GM12878 (cell line): ENCODE measurements at regions not wholly inside any gene's neighbourhood (a gene's known extent, or its start where the extent isn't known, plus 50 kb on each side); places are given as distances from the start of the nearest gene placed in this dataset.

ENCODE experiments used
- ATAC-seq: fragments of 200-7000 bp; cut with Tn5 transposase; 3 replicates; pipeline ENCODE4 v1.9.1; 2020; ENCODE audit warnings: mild to moderate bottlenecking, moderate library complexity
- BruUV-seq: library from RNA; stranded (reverse); fragments of 400-500 nt; replicated peaks from 2 replicates; lab custom pipeline; 2021; lab: Mats Ljungman, UMichigan
- CTCF ChIA-PET: fragments of 300-600 bp; sonication (Branson Sonifier 250); formaldehyde crosslinking; extraction: SDS; loops from one replicate; lab custom pipeline; 2021; ENCODE audit warnings: inconsistent platforms; lab: Yijun Ruan, JAX
- POLR2A ChIA-PET: fragments of 350-600 bp; formaldehyde crosslinking; extraction: SDS; loops from one replicate; lab custom pipeline; 2021; ENCODE audit warnings: inconsistent platforms; lab: Charles Lee
- RAD21 ChIA-PET: fragments of 300-600 bp; sonication (Branson Sonifier 250); formaldehyde crosslinking; loops from one replicate; lab custom pipeline; 2023; ENCODE audit warnings: antibody characterized with exemption; ENCODE audit not compliant: unreplicated experiment; lab: Charles Lee
- SMC1A ChIA-PET: fragments of 300-600 bp; sonication (Branson Sonifier 250); formaldehyde crosslinking; loops from one replicate; lab custom pipeline; 2023; ENCODE audit not compliant: unreplicated experiment, uncharacterized antibody; lab: Charles Lee
- DNase-seq: peaks from one replicate; pipeline ENCODE4 v3.0.0-alpha.2; 2011; ENCODE audit warnings: low read depth, low spot score
- FAIRE-seq: peaks from 3 replicates; lab custom pipeline; 2011; peaks lifted over from hg19 to GRCh38; lab: Jason Lieb, UNC
- H2AFZ ChIP-seq: 2 replicates; pipeline ENCODE4 v1.6.0; 2011; ENCODE audit warnings: low read depth, low read length, control low read depth; ENCODE audit not compliant: control insufficient read depth
- H3K27ac ChIP-seq: 2 replicates; pipeline ENCODE4 v1.5.1; 2011; ENCODE audit warnings: control low read depth; ENCODE audit not compliant: control insufficient read depth, insufficient read depth
- H3K27me3 ChIP-seq, 2 experiments: replicated peaks in 1 of 2; 2 replicates each; pipeline versions ENCODE4 v1.6.0 to v1.6.1; 2011; ENCODE audit warnings: low read length in 1 of 2; ENCODE audit not compliant: control insufficient read depth in 2 of 2, insufficient read depth in 2 of 2
- H3K36me3 ChIP-seq, 2 experiments: 2 replicates each; pipeline ENCODE4 v1.5.1; 2011; ENCODE audit warnings: low read length in 1 of 2; ENCODE audit not compliant: control insufficient read depth in 2 of 2, insufficient read depth in 2 of 2
- H3K4me1 ChIP-seq: 2 replicates; pipeline ENCODE4 v1.6.1; 2011; ENCODE audit warnings: mild to moderate bottlenecking, low read length, moderate library complexity, mixed read lengths; ENCODE audit not compliant: control insufficient read depth, insufficient read depth
- H3K4me2 ChIP-seq: 2 replicates; pipeline ENCODE4 v1.6.0; 2011; ENCODE audit warnings: control low read depth; ENCODE audit not compliant: control insufficient read depth, insufficient read depth
- H3K4me3 ChIP-seq: fragments of 200-600 bp; sonication (generic); 2 replicates; pipeline ENCODE4 v1.5.1; 2016
- H3K79me2 ChIP-seq: 2 replicates; pipeline ENCODE4 v1.6.0; 2011; ENCODE audit warnings: low read length; ENCODE audit not compliant: control insufficient read depth, insufficient read depth
- H3K9ac ChIP-seq: 2 replicates; pipeline ENCODE4 v1.8.0; 2011; ENCODE audit warnings: low read length, control low read depth, mixed read lengths; ENCODE audit not compliant: control insufficient read depth, insufficient read depth
- H3K9me3 ChIP-seq: replicated peaks from 3 replicates; pipeline ENCODE4 v1.5.1; 2011; ENCODE audit warnings: mild to moderate bottlenecking, low read length; ENCODE audit not compliant: control insufficient read depth, insufficient read depth
- H4K20me1 ChIP-seq: 2 replicates; pipeline ENCODE4 v1.6.0; 2011; ENCODE audit not compliant: control insufficient read depth, insufficient read depth
- BMI1 ChIP-seq: fragments of 450-650 bp; IDR thresholded peaks from 2 replicates; pipeline ENCODE4 v1.6.1; 2016; ENCODE audit warnings: mild to moderate bottlenecking, moderate library complexity, borderline replicate concordance
- CHD1 ChIP-seq: IDR thresholded peaks from 2 replicates; pipeline ENCODE4 v1.6.1; 2012; ENCODE audit warnings: low read depth, low read length, improper control_type of control experiment
- FOXK2 ChIP-seq: fragments of 450-650 bp; IDR thresholded peaks from 2 replicates; pipeline ENCODE4 v1.6.1; 2017; ENCODE audit warnings: mild to moderate bottlenecking, moderate library complexity
- KAT2A ChIP-seq: conservative IDR thresholded peaks from 2 replicates; pipeline ENCODE4 v1.6.1; 2011; ENCODE audit warnings: low read depth, low read length; ENCODE audit not compliant: control insufficient read depth
- NFIC ChIP-seq: IDR thresholded peaks from 2 replicates; pipeline ENCODE4 v1.6.1; 2012; ENCODE audit warnings: low read depth, mild to moderate bottlenecking, inconsistent platforms, low read length, moderate library complexity
- POLR2A ChIP-seq: IDR thresholded peaks from 2 replicates; pipeline ENCODE4 v1.6.1; 2011; ENCODE audit warnings: low read depth, mild to moderate bottlenecking, low read length
- RAD51 ChIP-seq: fragments of 450-650 bp; IDR thresholded peaks from 2 replicates; pipeline ENCODE4 v1.6.1; 2016; ENCODE audit warnings: moderate library complexity, mild to moderate bottlenecking, inconsistent platforms
- SMC3 ChIP-seq: IDR thresholded peaks from 2 replicates; pipeline ENCODE4 v1.6.1; 2011; ENCODE audit warnings: low read length, improper control_type of control experiment, borderline replicate concordance
- SPI1 ChIP-seq: IDR thresholded peaks from 2 replicates; pipeline ENCODE4 v1.6.1; 2011; ENCODE audit warnings: low read depth, mild to moderate bottlenecking, low read length, moderate library complexity, borderline replicate concordance; ENCODE audit not compliant: insufficient read depth
- TCF12 ChIP-seq: IDR thresholded peaks from 2 replicates; pipeline ENCODE4 v1.6.1; 2011; ENCODE audit warnings: low read depth, mild to moderate bottlenecking, low read length
- WGBS: methylation state at CpG from one replicate; pipeline ENCODE4 v1.1.6; 2016; ENCODE audit warnings: low lambda C conversion rate; ENCODE audit not compliant: insufficient replicate concordance, insufficient coverage; ENCODE audit errors: missing lambda C conversion rate; 5-methylcytosine and 5-hydroxymethylcytosine counted together
- in situ Hi-C: fragments of 300-500 bp; cut with MboI; formaldehyde crosslinking; loops from 9 replicates; pipeline ENCODE4 v1.14.3; 2018; ENCODE audit warnings: mixed read lengths
- intact Hi-C: fragments of 100-400 bp; cut with micrococcal nuclease; formaldehyde crosslinking; loops from one replicate; pipeline ENCODE4 v1.14.2; 2022; ENCODE audit not compliant: unreplicated experiment
- TF ChIP-seq, protein P1 (sequence below): fragments of 450-650 bp; formaldehyde crosslinking; IDR thresholded peaks from 2 replicates; pipeline ENCODE4 v1.5.0; 2022; ENCODE audit warnings: mild to moderate bottlenecking, missing genetic modification characterization
- TF ChIP-seq, protein P2 (sequence below): fragments of 450-650 bp; IDR thresholded peaks from 2 replicates; pipeline ENCODE4 v1.6.1; 2016; ENCODE audit warnings: mild to moderate bottlenecking, moderate library complexity, borderline replicate concordance
- TF ChIP-seq, protein P3 (sequence below): fragments of 450-650 bp; IDR thresholded peaks from 2 replicates; pipeline ENCODE4 v1.6.1; 2017; ENCODE audit warnings: mild to moderate bottlenecking, low read depth, inconsistent platforms; ENCODE audit not compliant: poor library complexity, severe bottlenecking
- TF ChIP-seq, protein P4 (sequence below): fragments of 450-650 bp; IDR thresholded peaks from 2 replicates; pipeline ENCODE4 v1.6.1; 2014; ENCODE audit warnings: mild to moderate bottlenecking

DNA sequence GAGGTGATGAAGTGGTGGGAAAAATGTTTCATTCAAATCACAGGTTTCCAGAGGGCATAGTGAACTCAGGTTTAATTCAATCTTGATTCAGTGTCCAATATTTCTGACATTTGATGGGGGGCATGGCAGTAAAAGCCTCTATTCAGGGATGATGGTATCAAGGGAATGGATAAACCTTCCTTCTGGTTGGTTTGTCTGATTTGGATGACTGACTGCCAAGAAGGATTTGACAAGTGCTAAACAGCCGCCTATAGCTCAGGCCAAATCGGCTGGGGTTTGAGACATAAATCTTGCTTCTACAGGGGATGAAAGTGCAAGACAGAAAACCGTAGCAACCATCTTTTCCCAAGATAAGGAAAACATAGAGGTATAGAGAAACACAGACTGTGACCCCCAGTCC is 121.8 kb upstream of the C11orf87 start:
- ChIA-PET CTCF (no interaction called here), POLR2A (no interaction called here), RAD21 (no interaction called here), SMC1A (interaction anchor here (0.6 kb wide), 1 partner anchor 296 kb away, joined by 4 read pairs; no protein-coding TSS in a partner anchor)
- H3K27ac ChIP-seq = no peak overlapping the region
- 33% methylated on average over 3 of the region's 3 CpGs for WGBS
- DNase-seq (no peak), FAIRE-seq (no peak), ATAC-seq (no peak)
- no peaks in the 10 kb centered on the region for H3K27me3 ChIP-seq
- no TSS peak for BruUV-seq
- H3K79me2 ChIP-seq = no peaks in the 10 kb centered on the region
- no peak overlapping the region for H3K4me3 ChIP-seq
- no peak overlapping the region for H3K4me2 ChIP-seq
- in situ Hi-C loops (no loop called here), intact Hi-C loops (no loop called here)
- H4K20me1 ChIP-seq = no peaks in the 10 kb centered on the region
- no peaks in the 10 kb centered on the region for H3K36me3 ChIP-seq
- no peaks in the 10 kb centered on the region for H3K9me3 ChIP-seq
- H3K9ac ChIP-seq = no peak overlapping the region
- H2AFZ ChIP-seq = no peak overlapping the region
- H3K4me1 ChIP-seq = no peaks in the 10 kb centered on the region
- TF ChIP-seq NFIC = no peak
- TF ChIP-seq SMC3 = no peak
- no peak for TF ChIP-seq BMI1
- TF ChIP-seq CHD1 = no peak
- no peak for TF ChIP-seq RAD51
- TF ChIP-seq FOXK2 = no peak
- TF ChIP-seq, protein P1, sequence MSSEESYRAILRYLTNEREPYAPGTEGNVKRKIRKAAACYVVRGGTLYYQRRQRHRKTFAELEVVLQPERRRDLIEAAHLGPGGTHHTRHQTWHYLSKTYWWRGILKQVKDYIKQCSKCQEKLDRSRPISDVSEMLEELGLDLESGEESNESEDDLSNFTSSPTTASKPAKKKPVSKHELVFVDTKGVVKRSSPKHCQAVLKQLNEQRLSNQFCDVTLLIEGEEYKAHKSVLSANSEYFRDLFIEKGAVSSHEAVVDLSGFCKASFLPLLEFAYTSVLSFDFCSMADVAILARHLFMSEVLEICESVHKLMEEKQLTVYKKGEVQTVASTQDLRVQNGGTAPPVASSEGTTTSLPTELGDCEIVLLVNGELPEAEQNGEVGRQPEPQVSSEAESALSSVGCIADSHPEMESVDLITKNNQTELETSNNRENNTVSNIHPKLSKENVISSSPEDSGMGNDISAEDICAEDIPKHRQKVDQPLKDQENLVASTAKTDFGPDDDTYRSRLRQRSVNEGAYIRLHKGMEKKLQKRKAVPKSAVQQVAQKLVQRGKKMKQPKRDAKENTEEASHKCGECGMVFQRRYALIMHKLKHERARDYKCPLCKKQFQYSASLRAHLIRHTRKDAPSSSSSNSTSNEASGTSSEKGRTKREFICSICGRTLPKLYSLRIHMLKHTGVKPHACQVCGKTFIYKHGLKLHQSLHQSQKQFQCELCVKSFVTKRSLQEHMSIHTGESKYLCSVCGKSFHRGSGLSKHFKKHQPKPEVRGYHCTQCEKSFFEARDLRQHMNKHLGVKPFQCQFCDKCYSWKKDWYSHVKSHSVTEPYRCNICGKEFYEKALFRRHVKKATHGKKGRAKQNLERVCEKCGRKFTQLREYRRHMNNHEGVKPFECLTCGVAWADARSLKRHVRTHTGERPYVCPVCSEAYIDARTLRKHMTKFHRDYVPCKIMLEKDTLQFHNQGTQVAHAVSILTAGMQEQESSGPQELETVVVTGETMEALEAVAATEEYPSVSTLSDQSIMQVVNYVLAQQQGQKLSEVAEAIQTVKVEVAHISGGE (CRISPR knock-in tag) = no peak
- TF ChIP-seq POLR2A = no peak
- TF ChIP-seq, protein P2, sequence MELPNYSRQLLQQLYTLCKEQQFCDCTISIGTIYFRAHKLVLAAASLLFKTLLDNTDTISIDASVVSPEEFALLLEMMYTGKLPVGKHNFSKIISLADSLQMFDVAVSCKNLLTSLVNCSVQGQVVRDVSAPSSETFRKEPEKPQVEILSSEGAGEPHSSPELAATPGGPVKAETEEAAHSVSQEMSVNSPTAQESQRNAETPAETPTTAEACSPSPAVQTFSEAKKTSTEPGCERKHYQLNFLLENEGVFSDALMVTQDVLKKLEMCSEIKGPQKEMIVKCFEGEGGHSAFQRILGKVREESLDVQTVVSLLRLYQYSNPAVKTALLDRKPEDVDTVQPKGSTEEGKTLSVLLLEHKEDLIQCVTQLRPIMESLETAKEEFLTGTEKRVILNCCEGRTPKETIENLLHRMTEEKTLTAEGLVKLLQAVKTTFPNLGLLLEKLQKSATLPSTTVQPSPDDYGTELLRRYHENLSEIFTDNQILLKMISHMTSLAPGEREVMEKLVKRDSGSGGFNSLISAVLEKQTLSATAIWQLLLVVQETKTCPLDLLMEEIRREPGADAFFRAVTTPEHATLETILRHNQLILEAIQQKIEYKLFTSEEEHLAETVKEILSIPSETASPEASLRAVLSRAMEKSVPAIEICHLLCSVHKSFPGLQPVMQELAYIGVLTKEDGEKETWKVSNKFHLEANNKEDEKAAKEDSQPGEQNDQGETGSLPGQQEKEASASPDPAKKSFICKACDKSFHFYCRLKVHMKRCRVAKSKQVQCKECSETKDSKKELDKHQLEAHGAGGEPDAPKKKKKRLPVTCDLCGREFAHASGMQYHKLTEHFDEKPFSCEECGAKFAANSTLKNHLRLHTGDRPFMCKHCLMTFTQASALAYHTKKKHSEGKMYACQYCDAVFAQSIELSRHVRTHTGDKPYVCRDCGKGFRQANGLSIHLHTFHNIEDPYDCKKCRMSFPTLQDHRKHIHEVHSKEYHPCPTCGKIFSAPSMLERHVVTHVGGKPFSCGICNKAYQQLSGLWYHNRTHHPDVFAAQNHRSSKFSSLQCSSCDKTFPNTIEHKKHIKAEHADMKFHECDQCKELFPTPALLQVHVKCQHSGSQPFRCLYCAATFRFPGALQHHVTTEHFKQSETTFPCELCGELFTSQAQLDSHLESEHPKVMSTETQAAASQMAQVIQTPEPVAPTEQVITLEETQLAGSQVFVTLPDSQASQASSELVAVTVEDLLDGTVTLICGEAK = no peak
- no peak for TF ChIP-seq KAT2A
- TF ChIP-seq, protein P3, sequence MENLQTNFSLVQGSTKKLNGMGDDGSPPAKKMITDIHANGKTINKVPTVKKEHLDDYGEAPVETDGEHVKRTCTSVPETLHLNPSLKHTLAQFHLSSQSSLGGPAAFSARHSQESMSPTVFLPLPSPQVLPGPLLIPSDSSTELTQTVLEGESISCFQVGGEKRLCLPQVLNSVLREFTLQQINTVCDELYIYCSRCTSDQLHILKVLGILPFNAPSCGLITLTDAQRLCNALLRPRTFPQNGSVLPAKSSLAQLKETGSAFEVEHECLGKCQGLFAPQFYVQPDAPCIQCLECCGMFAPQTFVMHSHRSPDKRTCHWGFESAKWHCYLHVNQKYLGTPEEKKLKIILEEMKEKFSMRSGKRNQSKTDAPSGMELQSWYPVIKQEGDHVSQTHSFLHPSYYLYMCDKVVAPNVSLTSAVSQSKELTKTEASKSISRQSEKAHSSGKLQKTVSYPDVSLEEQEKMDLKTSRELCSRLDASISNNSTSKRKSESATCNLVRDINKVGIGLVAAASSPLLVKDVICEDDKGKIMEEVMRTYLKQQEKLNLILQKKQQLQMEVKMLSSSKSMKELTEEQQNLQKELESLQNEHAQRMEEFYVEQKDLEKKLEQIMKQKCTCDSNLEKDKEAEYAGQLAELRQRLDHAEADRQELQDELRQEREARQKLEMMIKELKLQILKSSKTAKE = no peak
- TF ChIP-seq SPI1 = no peak
- no peak for TF ChIP-seq TCF12
- TF ChIP-seq, protein P4, sequence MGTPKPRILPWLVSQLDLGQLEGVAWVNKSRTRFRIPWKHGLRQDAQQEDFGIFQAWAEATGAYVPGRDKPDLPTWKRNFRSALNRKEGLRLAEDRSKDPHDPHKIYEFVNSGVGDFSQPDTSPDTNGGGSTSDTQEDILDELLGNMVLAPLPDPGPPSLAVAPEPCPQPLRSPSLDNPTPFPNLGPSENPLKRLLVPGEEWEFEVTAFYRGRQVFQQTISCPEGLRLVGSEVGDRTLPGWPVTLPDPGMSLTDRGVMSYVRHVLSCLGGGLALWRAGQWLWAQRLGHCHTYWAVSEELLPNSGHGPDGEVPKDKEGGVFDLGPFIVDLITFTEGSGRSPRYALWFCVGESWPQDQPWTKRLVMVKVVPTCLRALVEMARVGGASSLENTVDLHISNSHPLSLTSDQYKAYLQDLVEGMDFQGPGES = no peak
